Activated CD8-positive, alpha-beta memory T cell treated with anti-CD3 and anti-CD28 coated beads for 24 hours (primary cell): ENCODE measurements at regions not wholly inside any gene's neighbourhood (a gene's known extent, or its start where the extent isn't known, plus 50 kb on each side); places are given as distances from the start of the nearest gene placed in this dataset.
"Not testable (repeated sequence)": the region's sequence is repeated elsewhere in the genome, so short reads cannot be mapped to it uniquely, and the experiment has no call there.

Experiments
- DNase-seq: peaks from one replicate; pipeline ENCODE4 v3.0.0-alpha.2; 2020

- no peak for DNase-seq
Observed at GRCh38 chr10:86579883-86580520, 58.4 kb upstream of the WAPL start.

- no peak for DNase-seq
Observed at GRCh38 chr10:86580521-86580891, 58.9 kb upstream of the WAPL start.

GRCh38 chr10:86583983-86584382, 62.4 kb upstream of the WAPL start:
- DNase-seq: no peak

GRCh38 chr10:86585037-86585929, 63.7 kb upstream of the WAPL start:
- peak; percentile 88 for DNase-seq

- no peak for DNase-seq
Observed at GRCh38 chr10:86586516-86586915, 64.9 kb upstream of the WAPL start.

- not testable (repeated sequence) for DNase-seq
Observed at GRCh38 chr10:86588781-86589180, 65.6 kb upstream of the OPN4 start.

GRCh38 chr10:86591436-86591835, 62.9 kb upstream of the OPN4 start:
- no peak for DNase-seq

- no peak for DNase-seq
Observed at GRCh38 chr10:86592413-86592812, 61.9 kb upstream of the OPN4 start.

GRCh38 chr10:86594535-86594934, 59.8 kb upstream of the OPN4 start:
- DNase-seq: no peak

- DNase-seq: no peak
Observed at GRCh38 chr10:86595496-86595895, 58.9 kb upstream of the OPN4 start.

GRCh38 chr10:86596266-86596665, 58.1 kb upstream of the OPN4 start:
- no peak for DNase-seq

- no peak for DNase-seq
Observed at GRCh38 chr10:86597306-86597705, 57.0 kb upstream of the OPN4 start.

- DNase-seq: no peak
Observed at GRCh38 chr10:86598151-86598550, 56.2 kb upstream of the OPN4 start.

GRCh38 chr10:86599041-86599440, 55.3 kb upstream of the OPN4 start:
- DNase-seq: no peak

GRCh38 chr10:86599729-86600128, 54.6 kb upstream of the OPN4 start:
- no peak for DNase-seq

GRCh38 chr10:86600296-86600695, 54.1 kb upstream of the OPN4 start:
- no peak for DNase-seq

- DNase-seq: no peak
Observed at GRCh38 chr10:86601956-86602602, 52.3 kb upstream of the OPN4 start.

GRCh38 chr10:86603256-86603655, 51.1 kb upstream of the OPN4 start:
- no peak for DNase-seq
